ENCODE measurements at regions not wholly inside any gene's neighbourhood (a gene's known extent, or its start where the extent isn't known, plus 50 kb on each side); places are given as distances from the start of the nearest gene placed in this dataset.

- no peak for DNase-seq
Measured at GRCh38 chr5:40412771-40413170, 266.9 kb upstream of the PTGER4 start.

DNA sequence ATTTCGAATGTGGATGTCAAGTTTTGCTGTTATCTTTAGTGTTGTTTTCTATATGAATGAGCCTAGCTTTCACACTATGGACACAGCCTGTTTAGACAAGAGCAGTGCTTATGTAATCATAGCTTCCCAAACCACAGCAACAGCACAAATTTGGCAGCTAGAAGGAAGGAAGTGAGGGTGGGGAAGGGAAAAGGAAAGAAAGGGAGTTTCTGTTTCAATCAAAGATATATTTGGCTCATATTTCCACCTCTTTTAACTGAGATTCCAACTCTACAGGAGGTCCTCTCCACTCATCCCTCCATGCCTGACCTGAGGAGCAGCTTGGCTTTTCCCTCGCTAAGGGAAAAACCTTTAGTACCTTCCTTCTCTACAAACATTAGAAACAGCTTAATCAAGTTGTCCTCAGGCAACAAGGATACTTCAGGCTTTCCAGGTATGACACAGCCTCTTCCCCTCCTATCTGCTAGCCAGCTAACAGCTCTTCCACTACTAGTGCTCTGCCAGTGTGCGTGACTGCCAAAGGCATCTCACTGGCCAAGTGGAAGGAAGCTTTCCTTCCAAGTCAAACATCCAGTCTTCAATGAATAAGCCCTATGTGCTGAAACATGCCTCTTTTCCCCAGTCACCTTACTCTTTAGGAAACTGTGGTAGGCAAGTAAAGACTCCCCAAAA, 268.6 kb upstream of the PTGER4 start:
- DNase-seq = no peak

GRCh38 chr5:40410231-40410861, 269.4 kb upstream of the PTGER4 start:
- DNase-seq = peak in 3 of 4 experiments; percentile 19 to 44 (median 37)

GRCh38 chr5:40409601-40410000, 270.1 kb upstream of the PTGER4 start:
- peak in 1 of 4 experiments; percentile 12 for DNase-seq

DNA sequence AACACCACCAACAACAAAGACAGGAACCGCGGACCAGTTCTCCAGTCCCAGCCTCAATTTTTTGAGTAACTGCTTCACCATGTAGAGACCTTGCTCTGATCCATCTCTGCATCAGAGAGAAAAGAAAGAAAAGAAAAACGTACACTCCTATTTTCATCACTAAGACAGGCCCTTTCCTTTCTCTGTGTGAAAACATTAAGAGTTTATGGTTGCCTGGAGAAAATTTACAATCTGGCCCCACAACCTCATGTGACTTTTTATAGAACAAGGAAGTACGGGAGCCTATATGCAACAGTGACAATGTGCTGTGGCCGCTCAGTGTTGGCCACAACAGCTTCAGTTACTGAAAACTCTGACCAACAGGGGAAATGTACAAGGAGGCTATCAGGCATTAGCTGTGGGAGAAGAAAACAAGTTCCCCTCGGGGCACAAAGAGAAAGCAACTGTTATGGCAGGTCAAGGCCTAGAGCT, 272.9 kb upstream of the PTGER4 start:
- no peak for DNase-seq

DNA sequence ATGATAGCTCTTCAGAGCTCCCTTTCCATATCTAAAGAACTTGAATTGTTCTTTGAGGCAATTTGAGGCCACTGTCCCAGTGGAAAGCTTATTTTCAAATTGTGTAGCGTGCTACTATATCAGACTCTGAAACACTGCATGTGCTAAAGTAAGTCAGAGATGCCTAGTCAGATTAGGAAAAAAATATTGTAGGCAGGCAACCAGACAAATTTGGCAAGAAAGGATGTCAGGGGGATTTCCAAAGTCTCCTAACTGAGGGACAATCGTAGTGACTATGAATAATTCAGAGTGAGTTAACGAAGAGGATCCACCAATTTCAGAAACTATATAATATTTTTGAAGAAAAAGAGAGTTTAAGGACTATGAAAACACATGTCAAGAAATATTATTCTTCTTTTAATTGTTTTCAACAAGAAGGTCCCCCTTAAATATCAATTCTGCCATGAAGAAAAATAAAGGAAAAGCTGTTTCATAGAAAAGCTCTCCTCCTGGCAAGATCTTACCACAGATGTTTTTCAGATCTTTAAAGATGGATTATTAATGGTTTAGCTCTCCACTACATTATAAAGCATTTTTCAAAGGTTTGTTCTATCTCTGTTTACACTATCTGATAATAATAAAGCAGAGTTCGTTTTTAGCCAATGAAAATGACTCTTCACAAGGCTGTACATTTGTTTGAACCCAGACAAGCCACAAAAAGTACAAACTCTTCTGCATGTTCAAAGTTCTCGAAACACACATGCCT, 273.5 kb upstream of the PTGER4 start:
- DNase-seq = no peak

DNA sequence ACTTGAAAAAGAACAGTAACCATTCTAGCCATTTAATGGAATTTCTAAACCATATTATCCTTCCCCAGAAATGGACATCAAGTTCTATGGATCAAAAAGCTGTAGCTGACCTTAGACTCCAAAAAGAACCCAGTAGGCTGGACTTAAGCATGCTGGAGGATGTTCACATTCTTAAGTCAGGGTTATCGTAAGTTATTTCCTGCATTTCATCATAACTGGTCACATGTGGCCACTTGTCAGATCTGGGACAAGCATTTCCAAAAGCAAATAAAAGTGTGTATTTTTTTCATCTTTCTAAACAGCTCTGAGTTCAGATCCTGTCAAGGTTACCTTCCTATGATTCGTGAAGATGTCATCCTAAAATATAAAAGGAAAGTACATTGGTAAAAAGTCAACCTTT, 274.5 kb upstream of the PTGER4 start:
- DNase-seq = no peak

DNA sequence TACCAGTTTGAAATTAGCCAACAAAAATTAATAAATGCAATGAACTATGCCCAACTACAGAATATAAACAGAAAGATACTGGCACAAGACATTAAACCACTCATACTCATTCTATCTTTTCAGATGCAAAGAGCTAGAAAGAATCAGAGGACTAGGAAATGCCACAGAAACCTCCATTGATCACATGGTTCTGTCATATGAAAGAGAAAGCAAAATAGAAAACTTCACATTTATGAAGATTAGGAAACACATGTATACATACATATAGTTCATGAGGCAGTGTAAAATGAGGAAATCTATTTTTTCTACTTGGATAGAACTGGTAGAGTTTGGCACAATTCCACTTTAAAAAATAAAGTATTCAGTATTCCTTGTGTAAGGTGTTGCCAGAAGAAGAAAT, 275.1 kb upstream of the PTGER4 start:
- no peak for DNase-seq

DNA sequence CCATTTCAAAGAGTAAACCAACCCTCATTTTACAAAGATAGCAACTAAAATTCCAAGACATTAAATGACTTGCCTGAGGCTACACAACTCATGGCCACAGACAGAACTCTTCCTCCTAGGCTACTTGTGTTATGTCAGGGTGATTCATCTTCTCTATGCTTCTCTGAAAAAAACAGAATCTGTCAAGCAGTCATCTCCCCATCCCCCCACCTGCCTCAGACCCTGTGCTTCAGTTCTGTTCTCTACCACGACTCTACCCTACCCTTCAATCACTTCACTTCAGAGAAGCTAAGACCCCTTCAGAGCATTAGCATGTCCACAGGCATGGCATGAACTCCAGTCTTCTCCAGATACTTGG, 277.7 kb upstream of the PTGER4 start:
- DNase-seq = peak in 1 of 4 experiments; percentile 32

GRCh38 chr5:40401284-40402006, 278.3 kb upstream of the PTGER4 start:
- DNase-seq = no peak

DNA sequence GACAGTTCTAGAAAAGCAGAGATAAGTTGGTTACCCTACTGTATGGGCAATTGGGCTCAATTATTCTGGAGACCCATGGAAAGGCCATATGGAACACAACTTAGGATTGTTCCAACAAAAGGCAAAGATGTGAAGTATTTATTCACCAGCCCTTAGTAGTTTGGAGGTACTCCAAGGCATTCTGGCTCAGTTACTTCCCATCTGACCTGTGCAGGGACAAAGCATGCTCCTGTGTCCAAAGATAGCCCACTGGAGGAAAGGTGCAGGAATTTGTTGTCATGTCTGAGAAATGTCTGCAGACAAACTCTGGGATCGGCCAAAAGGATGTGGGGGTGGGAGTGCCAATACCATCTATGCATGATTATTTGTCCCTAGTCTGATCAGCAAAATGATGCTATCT, 279.5 kb upstream of the PTGER4 start:
- no peak for DNase-seq

- DNase-seq = no peak
Measured at GRCh38 chr5:40399349-40399748, 280.4 kb upstream of the PTGER4 start.

- DNase-seq = no peak
Measured at GRCh38 chr5:40397976-40398375, 281.7 kb upstream of the PTGER4 start.

GRCh38 chr5:40397091-40397490, 282.6 kb upstream of the PTGER4 start:
- no peak for DNase-seq

DNA sequence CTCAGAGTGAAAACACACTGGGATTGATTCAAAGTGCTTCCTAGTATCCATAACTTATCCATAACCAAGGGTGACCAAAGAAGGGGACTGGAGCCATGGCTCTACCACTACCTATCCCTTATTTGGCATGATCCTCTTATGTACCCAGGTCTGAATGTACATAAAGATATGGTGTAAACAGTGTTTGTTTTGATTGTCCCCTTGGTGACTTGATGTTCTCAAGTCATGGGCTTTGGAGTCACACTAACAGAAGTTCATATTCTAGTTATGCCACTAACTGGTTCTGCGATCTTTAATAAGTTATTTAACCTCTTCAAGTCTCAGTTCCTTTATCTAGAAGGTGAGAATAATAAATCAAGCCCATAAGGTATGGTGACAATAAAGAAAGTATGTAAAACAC, 283.4 kb upstream of the PTGER4 start:
- DNase-seq = no peak

GRCh38 chr5:40395251-40395650, 284.5 kb upstream of the PTGER4 start:
- no peak for DNase-seq

DNA sequence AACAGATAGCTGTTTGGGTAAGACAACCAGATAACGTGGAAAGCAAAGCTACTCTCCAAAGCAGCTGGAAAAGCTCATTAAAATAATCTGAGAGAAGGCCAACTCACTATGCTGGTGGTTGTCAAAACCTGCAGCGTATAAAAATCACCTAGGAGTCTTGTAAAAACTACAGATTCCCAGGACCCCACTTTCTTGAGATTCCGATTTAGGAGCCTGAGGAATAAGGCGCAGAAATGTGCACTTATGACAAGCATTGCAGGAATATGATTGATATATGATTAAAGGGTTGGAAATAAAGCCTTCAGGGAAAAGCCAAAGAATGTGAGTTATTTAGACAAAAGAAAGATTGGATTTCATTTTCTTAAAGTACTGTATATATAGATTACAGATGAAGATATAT, 285.0 kb upstream of the PTGER4 start:
- no peak for DNase-seq

DNA sequence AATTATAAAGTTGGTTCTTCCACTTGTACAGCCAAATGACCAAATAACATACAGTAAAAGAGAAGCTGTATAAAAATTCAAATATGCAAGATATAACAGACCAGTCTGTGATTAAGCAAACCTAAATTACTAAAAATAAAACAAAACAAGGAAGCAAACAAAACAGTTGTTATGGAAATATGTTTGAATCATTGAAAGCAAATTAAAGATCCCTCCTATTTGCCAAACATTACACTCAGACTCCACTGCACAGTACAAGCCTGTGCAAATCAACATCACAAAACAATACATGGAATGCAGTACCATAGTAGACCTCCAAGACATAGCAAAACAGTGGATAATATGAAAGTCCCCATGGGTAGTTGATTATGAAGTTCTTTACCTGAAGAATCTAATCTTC, 288.1 kb upstream of the PTGER4 start:
- no peak for DNase-seq

- DNase-seq = no peak
Measured at GRCh38 chr5:40390281-40391149, 289.2 kb upstream of the PTGER4 start.

GRCh38 chr5:40389591-40389990, 290.1 kb upstream of the PTGER4 start:
- no peak for DNase-seq

DNA sequence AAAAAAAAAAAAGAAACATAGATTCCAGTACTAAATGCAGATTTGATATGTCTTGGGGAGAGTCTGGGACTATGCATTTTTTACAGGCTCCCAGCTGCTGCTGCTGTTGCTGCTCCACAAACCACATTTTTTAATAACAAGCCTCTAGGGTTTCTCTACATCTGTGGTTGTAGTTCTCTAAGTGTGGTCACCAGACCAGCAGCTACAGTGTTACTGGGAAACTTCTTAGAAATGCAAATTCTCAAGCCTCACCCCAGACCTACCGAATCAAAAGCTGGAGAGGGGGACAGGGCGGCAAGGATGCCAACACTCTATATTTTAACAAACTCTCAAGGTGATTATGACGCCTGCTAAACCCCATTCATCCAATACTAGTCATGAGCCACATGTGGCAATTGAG, 293.4 kb upstream of the PTGER4 start:
- no peak for DNase-seq

- no peak for DNase-seq
Measured at GRCh38 chr5:40385544-40385943, 294.2 kb upstream of the PTGER4 start.
